Tibial nerve (tissue), 4 donors: ENCODE measurements at regions not wholly inside any gene's neighbourhood (a gene's known extent, or its start where the extent isn't known, plus 50 kb on each side); places are given as distances from the start of the nearest gene placed in this dataset.

ENCODE experiments used
- CTCF ChIP-seq, 5 experiments: fragments of 200-600 bp in 3 of 5; fragments of 450-650 bp in 2 of 5; sonication (generic) in 3 of 5; IDR thresholded peaks; one replicate each; pipeline ENCODE4 v1.5.1; 2016 to 2019; ENCODE audit warnings: antibody characterized with exemption in 5 of 5, mild to moderate bottlenecking in 3 of 5, moderate library complexity in 2 of 5
- EP300 ChIP-seq, 2 donors: sonication (generic); formaldehyde crosslinking; IDR thresholded peaks; one replicate each; pipeline ENCODE4 v1.6.1; 2017; ENCODE audit warnings: antibody characterized with exemption in 2 of 2, mild to moderate bottlenecking in 1 of 2
- POLR2A ChIP-seq, 2 donors: fragments of 450-650 bp; IDR thresholded peaks; one replicate each; pipeline ENCODE4 v1.6.1; 2017; ENCODE audit warnings: antibody characterized with exemption in 2 of 2, mild to moderate bottlenecking in 2 of 2, moderate library complexity in 2 of 2

GRCh38 chr3:28139288-28139687 lies 102.1 kb upstream of the CMC1 start:
- TF ChIP-seq CTCF (IDR thresholded peaks at IDR 0.05) (no peak), EP300 (IDR thresholded peaks at IDR 0.05) (peak in 1 of 2 donors; percentile 78), POLR2A (IDR thresholded peaks at IDR 0.05) (no peak)
